ENCODE measurements at regions not wholly inside any gene's neighbourhood (a gene's known extent, or its start where the extent isn't known, plus 50 kb on each side); places are given as distances from the start of the nearest gene placed in this dataset.

DNA sequence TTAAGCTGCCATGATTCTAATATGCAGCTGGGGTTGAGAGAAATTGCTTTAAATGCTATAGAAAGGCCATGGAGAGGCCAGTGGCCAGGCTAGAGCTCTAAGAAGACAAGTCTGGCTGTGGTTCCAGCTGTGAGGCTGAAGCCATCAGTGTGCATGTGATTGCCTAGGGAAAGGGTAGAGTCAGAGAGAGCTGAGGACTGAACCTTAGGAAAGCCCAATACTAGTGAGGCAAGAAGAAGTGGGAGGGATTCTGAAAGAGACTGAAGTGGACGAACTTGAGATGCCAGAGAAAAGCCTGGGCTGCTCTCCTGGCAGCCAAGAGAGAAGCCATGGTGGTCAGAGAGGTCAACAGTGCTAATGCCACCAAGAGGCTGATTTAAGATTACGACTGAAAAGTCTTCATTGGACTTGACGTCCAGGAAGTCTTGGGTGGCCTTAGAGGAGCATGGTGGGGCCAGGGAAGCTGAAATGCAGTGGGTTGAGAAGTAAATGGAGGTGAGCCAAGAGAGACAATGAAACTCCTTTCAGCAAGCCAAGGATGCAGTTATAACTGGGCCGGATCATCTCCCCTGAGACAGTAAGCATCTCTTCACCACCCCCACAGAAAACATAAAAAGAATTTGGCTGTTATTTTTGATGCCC lies 133.2 kb downstream of the TMEM174 start:
- no peak for TF ChIP-seq FOXM1 (IDR thresholded peaks at IDR 0.05; ENCODE audit: borderline replicate concordance, low read depth)
- no peak for TF ChIP-seq ZBTB7A (IDR thresholded peaks at IDR 0.05; ENCODE audit: low read depth)
- TF ChIP-seq, protein P1, sequence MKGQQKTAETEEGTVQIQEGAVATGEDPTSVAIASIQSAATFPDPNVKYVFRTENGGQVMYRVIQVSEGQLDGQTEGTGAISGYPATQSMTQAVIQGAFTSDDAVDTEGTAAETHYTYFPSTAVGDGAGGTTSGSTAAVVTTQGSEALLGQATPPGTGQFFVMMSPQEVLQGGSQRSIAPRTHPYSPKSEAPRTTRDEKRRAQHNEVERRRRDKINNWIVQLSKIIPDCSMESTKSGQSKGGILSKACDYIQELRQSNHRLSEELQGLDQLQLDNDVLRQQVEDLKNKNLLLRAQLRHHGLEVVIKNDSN (IDR thresholded peaks at IDR 0.05): no peak
- no peak for TF ChIP-seq NFIC (IDR thresholded peaks at IDR 0.05)
- no peak for TF ChIP-seq EP300 (IDR thresholded peaks at IDR 0.05; ENCODE audit: borderline replicate concordance)
- no peak for TF ChIP-seq YY1 (IDR thresholded peaks at IDR 0.05; ENCODE audit: low read depth)
- TF ChIP-seq EGR1 (IDR thresholded peaks at IDR 0.05): no peak
- TF ChIP-seq REST (IDR thresholded peaks at IDR 0.05; ENCODE audit: low read depth): no peak
- TF ChIP-seq TCF12 (IDR thresholded peaks at IDR 0.05; ENCODE audit: low read depth): no peak
- no peak for TF ChIP-seq TEAD4 (IDR thresholded peaks at IDR 0.05)
- TF ChIP-seq, protein P2, sequence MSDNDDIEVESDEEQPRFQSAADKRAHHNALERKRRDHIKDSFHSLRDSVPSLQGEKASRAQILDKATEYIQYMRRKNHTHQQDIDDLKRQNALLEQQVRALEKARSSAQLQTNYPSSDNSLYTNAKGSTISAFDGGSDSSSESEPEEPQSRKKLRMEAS (IDR thresholded peaks at IDR 0.05): no peak
- TF ChIP-seq TAF1 (IDR thresholded peaks at IDR 0.05; ENCODE audit: low read depth): no peak
- TF ChIP-seq CREB1 (IDR thresholded peaks at IDR 0.05; ENCODE audit: low read depth): no peak
- no peak for TF ChIP-seq RAD21 (IDR thresholded peaks at IDR 0.05; ENCODE audit: low read depth)
- TF ChIP-seq CEBPB (IDR thresholded peaks at IDR 0.05): no peak

DNA sequence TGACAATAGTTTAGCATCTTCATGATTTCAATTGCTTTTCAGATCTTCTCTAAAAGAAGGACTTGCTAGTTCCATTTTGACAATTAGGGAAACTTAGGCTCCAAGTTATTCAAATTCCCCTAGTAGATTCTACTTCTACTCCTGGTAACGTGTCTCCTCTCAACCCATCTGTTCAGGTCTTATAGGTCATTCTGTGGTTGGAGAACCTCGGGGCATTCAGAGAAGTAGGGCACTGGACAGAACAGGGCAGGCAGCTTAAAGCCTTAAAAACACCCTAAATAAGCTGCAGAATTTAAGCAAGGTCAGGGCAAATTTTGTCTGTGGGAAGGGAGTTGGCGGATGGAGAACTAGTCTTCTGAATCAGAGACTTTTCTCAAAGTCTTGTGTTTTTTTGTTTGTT lies 132.4 kb downstream of the TMEM174 start:
- TF ChIP-seq EGR1 (IDR thresholded peaks at IDR 0.05) (no peak), NFIC (IDR thresholded peaks at IDR 0.05) (no peak), TAF1 (IDR thresholded peaks at IDR 0.05; ENCODE audit: low read depth) (no peak), EP300 (IDR thresholded peaks at IDR 0.05; ENCODE audit: borderline replicate concordance) (no peak), CREB1 (IDR thresholded peaks at IDR 0.05; ENCODE audit: low read depth) (no peak)
- TF ChIP-seq, protein P1 (IDR thresholded peaks at IDR 0.05): no peak
- TF ChIP-seq, protein P2 (IDR thresholded peaks at IDR 0.05): no peak

GRCh38 chr5:73304381-73304780 lies 131.4 kb downstream of the TMEM174 start:
- no peak for TF ChIP-seq ZBTB7A (IDR thresholded peaks at IDR 0.05; ENCODE audit: low read depth)
- TF ChIP-seq EP300 (IDR thresholded peaks at IDR 0.05; ENCODE audit: borderline replicate concordance): no peak
- no peak for TF ChIP-seq YY1 (IDR thresholded peaks at IDR 0.05; ENCODE audit: low read depth)
- TF ChIP-seq REST (IDR thresholded peaks at IDR 0.05; ENCODE audit: low read depth): no peak
- no peak for TF ChIP-seq RAD21 (IDR thresholded peaks at IDR 0.05; ENCODE audit: low read depth)
- no peak for TF ChIP-seq TEAD4 (IDR thresholded peaks at IDR 0.05)
- no peak for TF ChIP-seq NFIC (IDR thresholded peaks at IDR 0.05)
- TF ChIP-seq CEBPB (IDR thresholded peaks at IDR 0.05): no peak
- TF ChIP-seq EGR1 (IDR thresholded peaks at IDR 0.05): no peak
- TF ChIP-seq FOXM1 (IDR thresholded peaks at IDR 0.05; ENCODE audit: borderline replicate concordance, low read depth): no peak
- TF ChIP-seq, protein P1 (IDR thresholded peaks at IDR 0.05): no peak
- TF ChIP-seq TCF12 (IDR thresholded peaks at IDR 0.05; ENCODE audit: low read depth): no peak
- no peak for TF ChIP-seq TAF1 (IDR thresholded peaks at IDR 0.05; ENCODE audit: low read depth)
- TF ChIP-seq, protein P2 (IDR thresholded peaks at IDR 0.05): no peak
- no peak for TF ChIP-seq CREB1 (IDR thresholded peaks at IDR 0.05; ENCODE audit: low read depth)

- TF ChIP-seq REST (IDR thresholded peaks at IDR 0.05; ENCODE audit: low read depth): no peak
- TF ChIP-seq, protein P2 (IDR thresholded peaks at IDR 0.05): no peak
- TF ChIP-seq CEBPB (IDR thresholded peaks at IDR 0.05): no peak
- no peak for TF ChIP-seq ZBTB7A (IDR thresholded peaks at IDR 0.05; ENCODE audit: low read depth)
- TF ChIP-seq CREB1 (IDR thresholded peaks at IDR 0.05; ENCODE audit: low read depth): no peak
- TF ChIP-seq FOXM1 (IDR thresholded peaks at IDR 0.05; ENCODE audit: borderline replicate concordance, low read depth): no peak
- TF ChIP-seq, protein P1 (IDR thresholded peaks at IDR 0.05): no peak
- TF ChIP-seq YY1 (IDR thresholded peaks at IDR 0.05; ENCODE audit: low read depth): no peak
- no peak for TF ChIP-seq EGR1 (IDR thresholded peaks at IDR 0.05)
- TF ChIP-seq TEAD4 (IDR thresholded peaks at IDR 0.05): no peak
- TF ChIP-seq TCF12 (IDR thresholded peaks at IDR 0.05; ENCODE audit: low read depth): no peak
- no peak for TF ChIP-seq TAF1 (IDR thresholded peaks at IDR 0.05; ENCODE audit: low read depth)
- no peak for TF ChIP-seq NFIC (IDR thresholded peaks at IDR 0.05)
These were observed 130.4 kb downstream of the TMEM174 start for GRCh38 chr5:73303148-73304079.

Measured in Ishikawa (cell line).